HG03521 (cell line): ENCODE measurements at regions not wholly inside any gene's neighbourhood (a gene's known extent, or its start where the extent isn't known, plus 50 kb on each side); places are given as distances from the start of the nearest gene placed in this dataset.
"Not testable (repeated sequence)": the region's sequence is repeated elsewhere in the genome, so short reads cannot be mapped to it uniquely, and the experiment has no call there.

Experiments used
- ATAC-seq: cut with Tn5 transposase; IDR thresholded peaks from one replicate; pipeline ENCODE4 v1.9.1; 2021; ENCODE audit warnings: mild to moderate bottlenecking, moderate library complexity; ENCODE audit not compliant: unreplicated experiment

GRCh38 chr7:69062020-69062765 is 536.1 kb upstream of the AUTS2 start:
- no peak for ATAC-seq

- no peak for ATAC-seq
These were observed 530.9 kb upstream of the AUTS2 start for GRCh38 chr7:69067397-69067796.

DNA sequence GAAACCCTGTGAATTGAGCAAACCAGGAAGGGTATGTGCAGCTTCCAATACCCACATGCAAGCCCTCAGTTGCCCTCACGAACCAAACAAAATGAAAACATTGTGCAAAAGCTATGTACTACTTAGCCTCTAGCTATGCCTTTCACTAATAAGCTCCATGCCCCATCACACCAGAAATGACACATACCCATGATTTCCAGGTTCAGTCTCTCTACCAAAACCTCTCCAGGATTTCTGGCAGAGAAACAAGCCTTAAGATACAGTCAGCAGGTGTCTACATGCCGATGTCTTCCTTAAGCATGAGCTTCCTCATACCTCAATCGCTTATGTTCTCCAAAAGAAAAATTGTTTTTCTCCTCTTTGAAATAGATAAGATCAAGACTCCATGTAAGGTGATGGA is 527.8 kb upstream of the AUTS2 start:
- ATAC-seq = no peak

- ATAC-seq = no peak
These were observed 521.7 kb upstream of the AUTS2 start for GRCh38 chr7:69076566-69076965.

DNA sequence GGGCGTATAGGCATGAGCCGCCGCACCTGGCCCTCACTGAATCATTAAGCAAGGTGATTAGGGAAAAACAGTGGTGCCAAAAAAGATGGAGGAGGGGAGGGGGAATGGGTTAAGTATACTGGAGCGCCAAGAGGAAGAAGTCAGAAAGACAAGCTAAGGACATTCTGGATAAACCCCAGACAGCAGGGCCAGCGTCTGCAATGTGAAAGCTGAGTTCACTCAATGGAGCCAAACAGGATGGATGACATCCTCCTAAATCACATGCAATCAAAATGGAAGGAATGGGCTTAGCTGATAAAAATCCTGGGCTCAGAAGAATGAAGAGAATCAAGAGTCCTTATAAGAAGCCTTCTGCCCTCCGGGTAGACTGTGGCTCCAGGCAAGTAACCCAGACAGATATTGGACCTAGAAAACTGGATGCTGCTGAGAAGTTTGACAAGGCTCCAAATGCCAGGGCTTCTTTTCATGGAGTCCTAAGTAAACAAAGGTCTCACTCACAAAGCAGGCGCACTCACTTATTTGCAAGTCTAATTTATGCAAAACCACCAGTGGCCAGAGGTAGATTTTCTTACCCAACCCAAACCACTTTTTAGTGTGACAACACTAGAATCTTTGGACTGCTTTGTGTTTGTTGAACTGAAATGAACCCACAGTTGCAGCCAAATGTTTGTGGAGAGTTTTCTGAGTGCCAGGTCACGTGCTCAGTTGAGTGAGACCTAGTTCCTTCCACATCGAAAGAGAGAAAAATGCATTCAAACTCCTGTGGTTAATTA is 519.1 kb upstream of the AUTS2 start:
- ATAC-seq = no peak

- ATAC-seq = not testable (repeated sequence)
These were observed 511.0 kb upstream of the AUTS2 start for GRCh38 chr7:69087281-69087680.

DNA sequence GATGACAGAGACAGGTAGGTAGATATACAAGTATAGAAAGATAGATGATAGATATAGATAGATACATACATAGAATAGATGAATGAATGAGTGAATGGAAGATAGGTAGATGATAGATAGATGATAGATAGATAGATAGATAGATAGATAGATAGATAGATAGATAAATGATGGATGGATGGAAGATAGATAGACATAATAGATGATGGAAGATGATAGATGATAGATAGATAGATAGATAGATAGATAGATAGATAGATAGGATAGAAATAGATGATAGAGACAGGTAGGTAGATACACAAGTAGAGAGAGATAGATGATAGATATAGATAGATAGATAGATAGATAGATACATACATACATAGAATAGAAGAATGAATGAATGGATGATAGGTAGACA is 510.1 kb upstream of the AUTS2 start:
- no peak for ATAC-seq

- ATAC-seq = no peak
These were observed 507.3 kb upstream of the AUTS2 start for GRCh38 chr7:69090936-69091335.

GRCh38 chr7:69091521-69091920 is 506.8 kb upstream of the AUTS2 start:
- no peak for ATAC-seq

DNA sequence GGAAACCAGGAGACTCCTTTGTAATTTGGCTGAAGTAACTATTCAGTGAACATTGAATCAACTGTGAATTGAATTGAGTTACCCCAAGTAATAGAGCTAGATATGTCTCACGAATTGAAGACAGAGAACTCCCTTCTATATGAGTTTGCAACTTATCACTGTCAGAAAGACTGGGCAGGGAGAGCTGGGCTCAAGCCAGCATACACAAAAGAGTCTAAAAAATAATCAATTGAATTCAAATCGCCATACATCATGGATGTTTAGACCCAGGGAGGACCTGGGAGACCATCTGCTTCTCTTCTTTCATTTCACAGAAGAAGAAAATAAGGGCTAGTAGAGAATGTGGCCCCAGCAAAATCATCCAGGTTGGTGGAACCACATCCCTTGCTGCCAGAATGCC is 503.1 kb upstream of the AUTS2 start:
- ATAC-seq = no peak

GRCh38 chr7:69095649-69096048 is 502.6 kb upstream of the AUTS2 start:
- ATAC-seq = no peak

DNA sequence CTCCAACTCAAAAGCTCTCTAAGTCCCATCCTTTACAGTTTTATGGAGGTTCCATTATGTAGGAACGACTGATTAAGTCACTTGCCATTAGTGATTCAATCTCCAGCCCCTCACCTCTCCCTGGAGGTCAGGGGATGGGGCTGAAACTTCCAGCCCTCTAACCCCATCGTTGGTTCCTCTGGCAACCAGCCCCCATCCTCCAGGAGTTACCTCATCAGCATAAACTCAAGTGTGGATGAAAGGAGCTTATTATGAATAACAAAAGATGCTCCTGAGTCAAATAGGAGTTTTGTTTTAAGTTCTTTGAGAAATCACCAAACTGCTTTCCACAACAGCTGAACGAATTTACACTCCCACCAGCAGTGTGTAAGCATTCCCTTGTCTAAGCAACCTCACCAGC is 494.3 kb upstream of the AUTS2 start:
- ATAC-seq = no peak

DNA sequence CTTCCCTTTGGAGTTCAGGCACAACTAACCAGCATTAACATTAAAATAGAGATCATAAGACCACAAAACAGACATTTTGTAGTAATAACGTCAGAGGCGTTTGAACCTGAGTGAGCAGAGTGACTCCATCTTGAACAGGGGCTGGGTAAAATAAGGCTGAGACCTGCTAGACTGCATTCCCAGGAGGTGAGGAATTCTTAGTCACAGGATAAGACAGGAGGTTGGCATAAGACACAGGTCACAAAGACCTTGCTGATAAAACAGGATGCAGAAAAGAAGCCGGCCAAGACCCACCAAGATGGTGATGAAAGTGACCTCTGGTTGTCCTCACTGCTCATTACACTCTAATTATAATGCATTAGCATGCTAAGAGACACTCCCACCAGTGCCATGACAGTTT is 493.2 kb upstream of the AUTS2 start:
- ATAC-seq = no peak

DNA sequence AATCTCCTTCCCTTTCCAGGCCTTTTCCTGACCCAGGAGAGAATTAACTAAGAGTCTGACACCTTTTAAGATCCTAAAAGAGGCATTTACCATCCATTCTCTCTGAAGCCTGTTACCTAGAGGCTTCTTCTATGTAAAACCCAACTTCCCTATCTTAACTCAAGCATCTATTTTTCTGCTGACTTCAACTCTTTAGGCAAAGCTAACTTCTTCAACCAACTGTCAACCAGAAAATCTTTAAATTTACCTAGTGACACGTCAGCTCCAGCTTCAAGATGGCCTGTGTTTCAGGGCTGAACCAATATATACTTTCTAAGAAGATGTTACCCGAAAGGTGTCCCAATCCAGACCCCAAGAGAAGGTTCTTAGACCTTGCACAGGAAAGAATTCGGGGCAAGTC is 492.3 kb upstream of the AUTS2 start:
- no peak for ATAC-seq

GRCh38 chr7:69106449-69106848 is 491.8 kb upstream of the AUTS2 start:
- ATAC-seq = not testable (repeated sequence)

GRCh38 chr7:69106946-69107345 is 491.3 kb upstream of the AUTS2 start:
- ATAC-seq = not testable (repeated sequence)

GRCh38 chr7:69108097-69108496 is 490.2 kb upstream of the AUTS2 start:
- ATAC-seq = no peak

- no peak for ATAC-seq
These were observed 489.0 kb upstream of the AUTS2 start for GRCh38 chr7:69109246-69109645.

DNA sequence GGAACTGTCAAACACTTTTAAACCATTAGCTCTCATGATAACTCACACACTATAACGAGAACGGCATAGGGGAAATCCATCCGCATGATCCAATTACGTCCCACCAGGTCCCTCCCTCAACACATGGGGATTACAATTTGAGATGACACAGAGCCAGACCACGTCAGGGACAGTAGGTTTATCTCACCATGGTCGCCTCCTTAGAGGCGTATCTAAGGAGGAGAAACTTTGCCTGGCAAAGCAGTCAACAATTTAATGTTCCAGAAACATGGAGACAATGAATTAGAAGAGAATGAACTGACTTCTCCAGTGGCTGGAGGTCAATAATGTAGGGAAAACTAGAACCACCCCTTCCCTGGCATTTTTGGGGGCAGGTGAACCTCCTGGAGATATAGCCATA is 488.4 kb upstream of the AUTS2 start:
- ATAC-seq = no peak

- no peak for ATAC-seq
These were observed 487.7 kb upstream of the AUTS2 start for GRCh38 chr7:69110450-69111050.

GRCh38 chr7:69114374-69114773 is 483.9 kb upstream of the AUTS2 start:
- ATAC-seq = no peak

GRCh38 chr7:69115788-69116187 is 482.5 kb upstream of the AUTS2 start:
- no peak for ATAC-seq
